NB4 (cell line): ENCODE measurements at regions not wholly inside any gene's neighbourhood (a gene's known extent, or its start where the extent isn't known, plus 50 kb on each side); places are given as distances from the start of the nearest gene placed in this dataset.

ENCODE experiments used
- DNase-seq: peaks from one replicate; pipeline ENCODE4 v3.0.0; 2010; ENCODE audit warnings: low read depth
- H3K4me3 ChIP-seq: one replicate; pipeline ENCODE4 v1.5.1; 2011; ENCODE audit warnings: mild to moderate bottlenecking, low read depth, low read length, moderate library complexity
- MYC ChIP-seq: IDR thresholded peaks from 2 replicates; pipeline ENCODE4 v1.6.1; 2011; ENCODE audit warnings: low read depth, low read length
- POLR2A ChIP-seq: IDR thresholded peaks from 2 replicates; pipeline ENCODE4 v1.6.1; 2011; ENCODE audit warnings: mild to moderate bottlenecking; ENCODE audit not compliant: insufficient read length; ENCODE audit errors: extremely low read depth
- TF ChIP-seq, protein P1 (sequence below): IDR thresholded peaks from 2 replicates; pipeline ENCODE4 v1.6.1; 2011; ENCODE audit warnings: low read depth, low read length
- TF ChIP-seq, protein P2 (sequence below): IDR thresholded peaks from one replicate; pipeline ENCODE4 v1.5.1; 2012; ENCODE audit warnings: low read depth, low read length

DNA sequence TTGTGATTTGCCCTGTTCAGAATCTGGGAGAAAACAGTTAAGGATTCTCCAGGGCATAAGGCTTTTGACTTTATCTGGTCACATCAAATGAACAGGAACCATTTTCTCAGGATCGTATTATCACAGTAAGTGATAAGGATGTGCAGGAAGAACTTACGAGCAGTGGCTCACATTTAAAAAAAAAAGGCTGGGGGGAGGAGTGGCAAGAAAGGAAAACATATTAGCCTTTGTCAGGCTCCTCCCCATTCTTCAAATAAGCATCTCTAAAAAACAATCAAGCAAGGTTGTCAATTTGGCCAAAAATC lies 234.3 kb upstream of the TMEM161B start:
- H3K4me3 ChIP-seq = peak overlapping the region; percentile 72
- DNase-seq = peak; percentile 15
- TF ChIP-seq, protein P1, sequence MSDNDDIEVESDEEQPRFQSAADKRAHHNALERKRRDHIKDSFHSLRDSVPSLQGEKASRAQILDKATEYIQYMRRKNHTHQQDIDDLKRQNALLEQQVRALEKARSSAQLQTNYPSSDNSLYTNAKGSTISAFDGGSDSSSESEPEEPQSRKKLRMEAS = no peak
- TF ChIP-seq, protein P2, sequence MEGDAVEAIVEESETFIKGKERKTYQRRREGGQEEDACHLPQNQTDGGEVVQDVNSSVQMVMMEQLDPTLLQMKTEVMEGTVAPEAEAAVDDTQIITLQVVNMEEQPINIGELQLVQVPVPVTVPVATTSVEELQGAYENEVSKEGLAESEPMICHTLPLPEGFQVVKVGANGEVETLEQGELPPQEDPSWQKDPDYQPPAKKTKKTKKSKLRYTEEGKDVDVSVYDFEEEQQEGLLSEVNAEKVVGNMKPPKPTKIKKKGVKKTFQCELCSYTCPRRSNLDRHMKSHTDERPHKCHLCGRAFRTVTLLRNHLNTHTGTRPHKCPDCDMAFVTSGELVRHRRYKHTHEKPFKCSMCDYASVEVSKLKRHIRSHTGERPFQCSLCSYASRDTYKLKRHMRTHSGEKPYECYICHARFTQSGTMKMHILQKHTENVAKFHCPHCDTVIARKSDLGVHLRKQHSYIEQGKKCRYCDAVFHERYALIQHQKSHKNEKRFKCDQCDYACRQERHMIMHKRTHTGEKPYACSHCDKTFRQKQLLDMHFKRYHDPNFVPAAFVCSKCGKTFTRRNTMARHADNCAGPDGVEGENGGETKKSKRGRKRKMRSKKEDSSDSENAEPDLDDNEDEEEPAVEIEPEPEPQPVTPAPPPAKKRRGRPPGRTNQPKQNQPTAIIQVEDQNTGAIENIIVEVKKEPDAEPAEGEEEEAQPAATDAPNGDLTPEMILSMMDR = no peak
- no peak for TF ChIP-seq MYC
- TF ChIP-seq POLR2A = no peak

DNA sequence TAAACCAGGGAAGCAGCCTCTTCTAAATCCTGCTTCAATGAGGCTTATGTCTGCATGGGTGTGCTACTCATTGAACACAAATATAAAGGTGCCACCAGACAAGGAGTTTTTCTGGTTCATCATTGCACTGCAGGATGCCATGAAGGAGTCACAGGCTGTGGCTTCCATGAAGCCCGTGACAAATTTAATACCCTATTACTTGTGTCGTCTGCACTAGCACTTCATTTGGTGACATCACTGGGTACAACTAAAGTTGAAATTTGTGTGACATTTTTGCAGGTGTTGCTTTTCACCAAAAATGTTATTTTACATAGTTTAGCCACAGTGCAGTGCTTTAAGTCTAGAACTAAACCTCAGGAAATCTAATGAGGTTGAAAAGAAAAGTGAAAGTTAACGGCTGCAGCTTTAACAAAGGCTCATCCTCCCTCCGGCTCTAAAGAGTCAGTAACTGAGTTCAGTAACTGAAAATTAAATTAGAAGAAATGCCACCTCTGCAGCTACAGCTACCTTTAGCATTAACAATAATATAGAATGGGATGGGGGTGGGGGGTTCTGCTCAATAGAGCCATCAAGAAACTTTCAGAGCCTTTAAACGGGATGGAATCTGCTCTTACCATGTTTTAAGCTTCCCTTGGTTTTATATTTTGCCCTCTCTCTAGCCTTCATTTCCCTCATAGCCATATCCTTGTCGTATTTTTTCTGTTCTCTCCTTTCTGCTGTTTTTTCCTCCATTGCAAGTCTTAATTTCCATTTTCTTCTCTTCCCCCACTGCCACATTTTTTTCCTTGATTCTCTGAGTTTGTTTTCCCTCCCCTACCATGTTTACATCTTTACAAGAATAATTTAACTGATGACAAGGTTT lies 233.8 kb upstream of the TMEM161B start:
- H3K4me3 ChIP-seq = peak overlapping the region; percentile 72
- TF ChIP-seq, protein P2 = no peak
- no peak for TF ChIP-seq MYC
- TF ChIP-seq, protein P1 = no peak
- TF ChIP-seq POLR2A = no peak
- peak; percentile 29 for DNase-seq

DNA sequence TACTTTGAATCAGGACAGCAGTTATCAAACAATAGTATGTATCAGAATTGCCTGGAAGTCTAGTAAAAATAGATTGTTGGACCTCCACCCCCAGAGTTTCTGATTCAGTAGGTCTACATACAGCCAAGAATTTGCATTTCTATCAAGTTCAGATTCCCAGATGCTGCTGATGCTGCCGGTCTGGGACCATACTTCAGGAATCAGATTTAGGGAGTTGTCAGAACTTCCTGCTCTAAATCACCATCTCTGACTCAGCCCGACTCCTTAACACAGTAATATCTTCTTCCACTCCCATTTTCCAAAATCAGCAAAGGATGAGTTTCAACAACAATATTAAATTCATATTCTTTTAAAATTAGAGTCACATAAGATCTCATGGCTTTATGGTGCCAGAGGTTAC lies 227.2 kb upstream of the TMEM161B start:
- TF ChIP-seq POLR2A (no peak), MYC (no peak)
- TF ChIP-seq, protein P1 = no peak
- TF ChIP-seq, protein P2 = no peak

DNA sequence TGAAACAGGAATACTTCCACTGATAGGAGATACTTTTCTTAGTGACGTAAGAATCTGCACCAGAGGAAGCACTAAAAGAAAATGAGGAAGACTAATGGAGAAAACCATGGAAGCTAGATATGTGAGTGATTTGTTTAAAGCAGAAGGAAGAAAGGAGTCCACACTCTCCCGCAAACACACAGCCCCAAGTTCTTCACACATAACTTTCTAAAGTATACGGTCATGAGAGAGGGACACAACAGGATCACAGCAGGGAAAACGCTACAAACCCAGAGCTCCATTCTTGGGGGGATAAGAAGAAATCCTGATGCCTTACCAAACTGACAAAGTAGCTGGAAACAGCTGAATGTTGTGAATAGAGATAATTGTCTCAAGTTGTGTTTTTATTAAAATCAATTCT lies 222.2 kb upstream of the TMEM161B start:
- H3K4me3 ChIP-seq = no peak overlapping the region
- TF ChIP-seq, protein P1 = no peak
- TF ChIP-seq MYC (no peak), POLR2A (no peak)
- TF ChIP-seq, protein P2 = no peak
- DNase-seq = no peak

More for the DNA sequence above, 227.2 kb upstream of the TMEM161B start:
- no peak overlapping the region for H3K4me3 ChIP-seq
- DNase-seq = no peak

DNA sequence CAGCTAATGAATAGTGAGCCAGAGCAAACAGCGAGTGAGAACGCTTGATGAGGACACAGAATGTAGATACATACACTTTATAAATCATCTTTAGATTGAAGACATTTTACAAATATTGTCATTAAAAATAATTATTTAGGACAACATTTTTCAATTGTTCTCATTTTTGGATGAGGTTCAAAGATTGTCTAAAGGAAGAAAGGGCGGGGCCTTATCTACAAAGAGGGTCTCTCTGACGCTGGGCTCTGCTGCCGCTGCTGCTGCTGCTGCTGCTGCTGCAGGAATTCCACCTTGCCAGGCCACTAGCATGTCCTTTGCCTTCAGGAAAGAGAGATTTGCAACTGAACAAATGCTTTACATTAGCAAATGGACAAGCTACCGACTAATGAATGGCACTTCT lies 220.7 kb upstream of the TMEM161B start:
- TF ChIP-seq POLR2A (no peak), MYC (no peak)
- DNase-seq = no peak
- no peak overlapping the region for H3K4me3 ChIP-seq

DNA sequence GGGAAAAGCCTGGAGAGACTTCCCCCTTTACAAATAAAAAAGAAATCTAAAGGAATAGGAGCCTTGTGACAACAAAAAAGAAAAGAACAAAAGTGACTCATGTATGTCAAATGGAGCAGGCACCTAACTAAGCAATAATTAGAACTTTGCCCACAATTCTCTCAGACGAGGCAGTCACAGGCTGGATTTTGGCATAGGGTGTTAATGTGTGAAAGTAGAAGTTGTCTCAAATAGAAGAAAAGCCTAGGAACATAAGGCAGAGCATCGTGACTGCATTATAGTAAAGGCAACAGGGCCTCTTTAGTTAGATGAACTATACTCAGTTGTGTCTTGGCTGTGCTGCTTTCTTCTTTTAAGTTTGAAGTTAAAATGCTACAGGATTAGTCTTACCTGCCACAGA lies 219.9 kb upstream of the TMEM161B start:
- TF ChIP-seq, protein P2 = no peak
- TF ChIP-seq POLR2A (no peak), MYC (no peak)
- TF ChIP-seq, protein P1 = no peak
- H3K4me3 ChIP-seq = no peak overlapping the region
- no peak for DNase-seq
